Amygdala (tissue), 56 donors: ENCODE measurements at regions not wholly inside any gene's neighbourhood (a gene's known extent, or its start where the extent isn't known, plus 50 kb on each side); places are given as distances from the start of the nearest gene placed in this dataset.
"Not testable (repeated sequence)": the region's sequence is repeated elsewhere in the genome, so short reads cannot be mapped to it uniquely, and the experiment has no call there.

Source experiments
- DNase-seq, 56 donors: peaks; one replicate each; lab custom pipeline; 2025; lab: John Stamatoyannopoulos, UW

- no peak for DNase-seq
Measured at GRCh38 chr6:94713446-94713845, 863.9 kb upstream of the MANEA start.

- DNase-seq = no peak
Measured at GRCh38 chr6:94698773-94699172, 878.6 kb upstream of the MANEA start.

GRCh38 chr6:94687255-94687654 lies 890.1 kb upstream of the MANEA start:
- DNase-seq = not testable (repeated sequence)

GRCh38 chr6:94683409-94683808 lies 893.9 kb upstream of the MANEA start:
- no peak for DNase-seq

GRCh38 chr6:94680669-94681212 lies 896.6 kb upstream of the MANEA start:
- no peak for DNase-seq

GRCh38 chr6:94673251-94673650 lies 904.1 kb upstream of the MANEA start:
- DNase-seq = no peak

GRCh38 chr6:94670017-94670416 lies 907.3 kb upstream of the MANEA start:
- DNase-seq = no peak

- DNase-seq = no peak
Measured at GRCh38 chr6:94668876-94669275, 908.5 kb upstream of the MANEA start.

- DNase-seq = no peak
Measured at GRCh38 chr6:94658929-94659328, 918.4 kb upstream of the MANEA start.

GRCh38 chr6:94651239-94651638 lies 926.1 kb upstream of the MANEA start:
- no peak for DNase-seq

GRCh38 chr6:94645191-94645590 lies 932.1 kb upstream of the MANEA start:
- no peak for DNase-seq

GRCh38 chr6:94639564-94639963 lies 937.8 kb upstream of the MANEA start:
- no peak for DNase-seq

- DNase-seq = no peak
Measured at GRCh38 chr6:94636780-94637385, 940.5 kb upstream of the MANEA start.

- no peak for DNase-seq
Measured at GRCh38 chr6:94623586-94623985, 953.7 kb upstream of the MANEA start.

- DNase-seq = no peak
Measured at GRCh38 chr6:94622783-94623182, 954.6 kb upstream of the MANEA start.

GRCh38 chr6:94600636-94601035 lies 976.7 kb upstream of the MANEA start:
- no peak for DNase-seq

- no peak for DNase-seq
Measured at GRCh38 chr6:94597487-94597886, 979.8 kb upstream of the MANEA start.

- no peak for DNase-seq
Measured at GRCh38 chr6:94590416-94590815, 986.9 kb upstream of the MANEA start.

GRCh38 chr6:94588301-94588700 lies 989.0 kb upstream of the MANEA start:
- DNase-seq = no peak

- DNase-seq = no peak
Measured at GRCh38 chr6:94584211-94584610, 993.1 kb upstream of the MANEA start.

GRCh38 chr6:94570581-94570980 lies 1006.8 kb upstream of the MANEA start:
- peak in 20 of 56 donors; percentile 4 to 68 (median 12) for DNase-seq

- DNase-seq = no peak
Measured at GRCh38 chr6:94562846-94563245, 1014.5 kb upstream of the MANEA start.
